ENCODE measurements at regions not wholly inside any gene's neighbourhood (a gene's known extent, or its start where the extent isn't known, plus 50 kb on each side); places are given as distances from the start of the nearest gene placed in this dataset.

DNA sequence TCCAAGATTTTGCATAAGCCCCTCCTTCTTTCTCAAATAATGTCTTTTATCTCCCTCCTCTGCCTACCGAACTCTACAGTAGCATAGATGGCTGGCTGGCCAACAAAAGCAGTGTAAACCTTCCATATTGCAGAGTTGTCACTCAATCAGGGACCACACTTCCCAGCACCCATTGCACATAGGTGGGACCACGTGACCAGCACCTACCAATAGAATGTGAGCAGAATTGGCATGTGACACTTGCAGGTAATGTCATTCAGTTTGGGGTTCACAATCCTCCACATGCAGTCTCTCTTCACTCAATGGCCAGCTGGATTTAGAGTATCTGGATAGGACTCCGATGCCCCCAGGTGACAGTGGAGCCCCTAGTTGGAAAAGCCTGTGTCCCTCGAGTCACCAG lies 190.3 kb upstream of the CRY1 start:
- no peak for DNase-seq (ENCODE audit: low spot score)

DNA sequence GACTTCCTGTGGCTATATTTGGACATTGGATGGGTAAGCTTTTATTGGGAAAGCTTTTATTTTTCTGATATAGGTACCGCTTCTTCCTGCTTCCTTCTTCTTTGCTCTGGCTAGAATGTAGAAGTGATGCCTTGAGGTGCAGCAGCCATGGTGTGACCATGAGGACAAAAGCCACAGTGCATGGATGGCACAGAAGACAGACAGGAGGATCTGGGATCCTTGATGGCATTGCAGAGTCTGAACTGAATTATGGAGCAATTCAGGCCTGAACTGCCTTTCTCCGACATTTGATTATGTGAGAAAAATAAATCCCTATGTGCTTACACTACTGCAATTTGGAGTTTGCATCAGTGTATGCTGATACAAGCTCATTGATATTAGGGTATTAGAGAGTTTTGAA lies 191.3 kb upstream of the CRY1 start:
- no peak for DNase-seq (ENCODE audit: low spot score)

DNA sequence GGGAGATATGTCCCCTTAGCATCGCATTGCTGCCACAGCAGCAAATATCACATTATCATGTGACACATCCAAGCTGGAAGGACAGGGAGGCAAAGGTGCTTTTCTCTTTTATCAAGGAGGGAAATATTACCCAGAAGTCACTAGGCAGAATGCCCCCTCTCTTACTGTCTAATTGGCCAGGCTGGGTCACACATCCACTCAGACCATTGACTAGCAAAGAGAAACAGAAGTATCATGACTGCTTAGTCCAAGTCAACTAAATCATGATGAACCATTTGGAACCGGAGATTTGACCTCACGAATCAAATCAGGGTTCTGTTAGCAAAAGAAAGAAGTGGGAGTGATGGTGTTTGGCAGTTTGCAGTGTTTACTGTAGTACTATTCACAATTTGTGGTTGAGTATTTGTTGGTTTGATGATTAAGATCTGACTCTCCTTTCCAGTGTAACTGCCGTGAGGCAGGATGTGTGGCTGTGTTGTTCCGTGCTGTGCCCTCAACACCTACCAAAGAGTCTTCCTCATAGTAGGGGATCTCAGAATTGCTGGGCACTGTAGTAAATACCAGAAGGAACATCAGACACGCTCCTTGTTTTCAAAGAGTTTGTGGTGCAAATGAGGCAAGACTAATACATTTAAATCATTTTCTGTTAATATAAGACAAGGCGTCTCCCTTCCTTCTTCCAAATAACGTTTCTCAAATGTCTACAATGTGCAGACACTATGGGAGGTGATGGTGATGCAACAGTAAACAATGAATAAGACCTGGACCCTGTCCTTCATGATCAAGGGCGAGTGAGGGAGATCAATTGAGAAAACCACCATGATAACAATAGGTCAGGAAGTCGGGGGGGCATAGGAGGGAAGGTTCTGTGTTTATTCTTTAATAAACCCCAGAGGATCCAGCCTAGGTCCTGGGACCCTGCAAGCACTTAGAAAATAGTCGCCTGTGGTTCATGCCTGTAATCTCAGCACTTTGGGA lies 194.4 kb upstream of the CRY1 start:
- no peak for DNase-seq (ENCODE audit: low spot score)

DNA sequence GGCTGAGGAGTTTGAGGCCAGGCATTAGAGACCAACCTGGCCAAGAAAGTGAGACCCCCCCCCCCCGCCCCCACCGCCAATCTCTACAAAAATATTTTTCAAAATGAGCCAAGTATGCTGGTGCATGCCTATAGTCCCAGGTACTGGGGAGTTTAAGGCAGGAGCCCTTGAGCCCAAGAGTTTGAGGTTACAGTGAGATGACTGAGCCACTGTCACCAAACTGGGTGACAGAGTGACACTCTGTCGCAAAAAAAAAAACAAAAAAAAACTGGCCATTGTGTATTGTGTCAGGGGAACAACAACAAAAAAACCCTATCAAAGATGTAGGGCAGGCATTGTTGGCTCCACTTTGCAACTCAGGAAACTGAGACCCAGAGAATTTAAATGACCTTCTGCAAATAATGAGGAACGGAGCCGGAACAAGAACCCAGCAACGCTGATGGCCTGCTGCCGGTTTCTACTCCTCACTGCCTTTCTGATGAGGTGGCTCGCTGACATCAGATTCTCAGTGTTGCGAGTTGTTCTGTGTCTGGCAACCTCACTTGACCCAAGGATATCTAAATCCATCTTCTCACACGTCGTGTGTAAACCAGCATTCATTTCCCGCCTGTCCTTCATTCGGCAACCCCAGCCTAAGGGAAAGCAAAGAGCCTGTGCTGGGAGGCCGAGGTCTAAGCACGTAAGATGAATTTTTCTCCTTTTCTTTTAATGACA lies 195.2 kb upstream of the CRY1 start:
- no peak for DNase-seq (ENCODE audit: low spot score)

DNA sequence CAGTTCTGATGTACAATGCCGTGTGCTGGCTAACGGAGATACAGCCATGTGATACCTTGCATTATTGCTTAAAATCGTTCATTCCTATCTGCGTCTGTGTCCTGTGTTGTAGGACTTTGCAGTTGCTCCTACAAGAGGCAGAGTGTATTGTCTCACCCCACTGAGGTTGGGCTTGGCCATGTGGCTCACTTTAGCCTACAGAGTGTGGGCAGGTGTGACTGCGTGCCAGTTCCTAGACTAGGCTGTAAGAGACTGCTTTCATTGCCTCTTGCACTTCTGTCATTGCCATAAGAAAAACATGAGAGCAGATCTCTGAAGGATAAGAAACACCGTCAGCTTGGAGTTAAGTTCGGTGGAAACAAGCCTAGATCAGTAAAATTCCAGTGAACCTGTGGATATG lies 197.7 kb upstream of the CRY1 start:
- DNase-seq (ENCODE audit: low spot score) = no peak

DNA sequence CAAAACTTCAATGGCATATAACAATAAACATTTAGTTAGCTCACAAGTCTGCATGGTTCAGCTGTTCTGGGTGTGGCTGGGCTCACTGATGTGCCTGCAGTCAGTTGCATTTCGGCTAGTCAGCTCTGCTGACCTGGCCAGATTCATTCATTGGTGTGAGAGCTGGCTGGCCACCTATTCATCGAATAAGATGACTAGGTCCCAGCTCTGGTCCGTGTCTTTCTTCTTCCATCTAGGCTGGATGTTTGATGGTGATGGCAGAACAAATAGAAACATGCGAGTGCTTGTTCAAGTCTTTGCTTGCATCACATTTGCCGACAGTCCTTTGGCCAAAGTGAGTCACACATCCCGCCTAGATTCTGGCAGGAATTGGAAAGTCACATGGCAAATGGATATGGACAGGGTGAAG lies 203.3 kb upstream of the CRY1 start:
- no peak for DNase-seq (ENCODE audit: low spot score)

DNA sequence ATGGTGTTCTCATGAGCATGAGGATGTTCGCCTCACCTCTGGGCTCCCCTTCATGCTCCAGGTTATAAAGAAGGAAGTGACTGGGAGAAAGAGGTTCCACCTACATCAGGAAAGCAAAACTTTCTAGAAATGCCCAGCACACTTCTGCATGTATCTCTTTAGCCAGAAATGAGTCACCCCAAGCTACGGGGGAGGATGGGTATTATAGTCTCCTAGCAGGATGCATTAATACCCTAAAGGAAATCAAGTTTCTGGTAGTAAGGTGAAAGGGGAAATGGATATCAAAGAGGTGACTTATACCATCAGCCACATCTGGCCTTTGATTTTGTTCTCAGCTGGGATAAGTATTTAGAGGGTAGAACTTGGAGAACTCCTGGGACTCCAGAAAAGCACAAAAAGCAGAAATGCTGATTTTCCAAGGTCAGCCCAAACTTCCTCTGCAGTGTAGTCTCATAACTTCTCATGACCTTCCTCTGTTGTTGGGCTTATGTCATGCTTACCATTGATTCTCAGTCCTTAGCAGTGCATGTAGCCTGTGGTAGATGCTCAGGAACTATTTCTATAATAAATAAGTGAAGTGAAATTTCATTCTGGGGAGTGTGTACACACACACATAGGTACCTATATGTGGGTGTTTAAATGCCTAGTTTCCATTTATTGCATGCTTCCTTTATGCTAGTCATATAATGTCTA lies 209.4 kb upstream of the CRY1 start:
- DNase-seq (ENCODE audit: low spot score) = no peak

DNA sequence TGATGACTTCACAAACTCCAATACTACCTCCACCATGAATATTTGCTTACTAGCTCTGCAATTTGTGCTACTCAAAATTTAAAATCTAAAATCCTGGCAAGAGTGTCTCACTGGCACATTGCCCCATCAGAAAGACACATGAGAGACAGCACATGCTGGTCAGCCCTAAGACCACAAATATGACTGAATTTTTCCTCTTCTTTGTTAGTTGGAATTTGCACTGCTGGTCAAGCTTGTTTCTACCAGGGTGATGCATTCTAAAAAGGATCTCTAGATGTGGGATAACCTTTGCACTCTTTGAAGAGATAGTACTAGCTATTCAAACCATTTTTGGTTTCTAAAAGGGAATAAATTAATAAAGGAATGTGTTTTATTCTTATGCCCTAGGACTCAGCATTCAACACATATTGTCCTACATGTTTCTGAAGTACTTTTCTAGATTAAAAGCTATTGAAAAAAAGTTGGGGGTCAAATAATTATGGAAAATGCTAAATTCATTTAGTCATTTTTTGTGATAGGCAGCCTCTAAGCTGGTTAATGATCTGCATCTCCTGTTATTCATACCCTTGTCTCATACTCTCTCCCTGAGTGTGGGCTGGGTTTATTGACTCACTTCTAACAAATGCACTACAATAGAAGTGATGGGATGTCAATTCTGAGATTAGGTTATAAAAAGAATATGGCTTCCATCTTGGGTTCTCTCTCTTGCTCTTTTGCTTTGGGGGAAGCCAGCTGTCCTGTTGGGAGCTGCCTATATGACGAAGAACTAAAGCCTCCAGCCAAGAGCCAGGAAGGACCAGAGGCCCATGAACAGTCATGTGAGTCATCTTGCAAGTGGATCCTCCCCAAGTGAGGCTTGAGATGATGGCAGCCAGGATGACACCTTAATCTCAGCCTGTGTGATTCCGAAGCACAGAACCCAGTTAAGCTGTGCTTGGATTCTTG lies 211.5 kb upstream of the CRY1 start:
- no peak for DNase-seq (ENCODE audit: low spot score)

DNA sequence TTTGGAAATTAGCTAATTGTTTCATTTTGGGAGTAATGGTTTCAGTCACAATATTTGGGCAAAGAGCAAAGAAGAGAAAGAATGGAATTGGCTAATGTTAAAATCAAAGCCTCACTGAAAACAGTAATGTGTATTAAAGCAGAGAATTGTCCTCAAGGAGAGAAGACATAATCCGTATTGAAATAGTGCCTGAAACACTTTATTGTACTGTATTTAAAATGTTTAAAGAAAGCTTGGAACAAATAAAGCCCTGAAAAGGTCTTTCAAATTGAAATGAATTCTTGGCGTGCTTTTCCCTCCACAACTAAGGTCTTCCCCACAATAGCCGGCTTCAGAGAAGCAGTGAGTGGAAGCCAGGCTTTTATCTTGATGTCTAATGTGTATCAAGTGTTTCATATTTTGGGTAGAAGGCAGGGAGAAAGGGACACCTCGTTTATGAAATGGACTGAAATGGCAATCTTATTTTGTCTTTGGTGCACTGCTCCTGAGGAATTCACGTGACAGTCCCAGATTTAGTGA lies 212.9 kb upstream of the CRY1 start:
- DNase-seq (ENCODE audit: low spot score) = no peak

DNA sequence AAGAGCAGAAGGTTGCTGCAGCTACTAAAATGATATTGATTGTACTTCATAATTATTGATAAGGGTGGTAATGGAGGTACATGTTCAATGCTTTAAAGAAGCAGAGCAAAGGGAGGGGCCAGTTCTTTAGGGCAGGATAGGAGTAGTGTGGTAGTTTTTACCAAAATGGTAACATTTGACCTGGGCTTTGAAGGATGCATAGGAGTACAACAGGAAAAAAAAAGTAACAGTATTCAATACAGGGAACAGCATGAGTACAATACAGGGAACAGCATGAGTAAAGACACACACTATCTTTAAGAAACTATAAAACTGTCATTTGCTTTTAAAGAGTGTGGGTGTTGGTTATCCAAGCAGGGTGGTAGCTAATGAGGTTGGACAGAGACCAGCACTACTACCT lies 215.0 kb upstream of the CRY1 start:
- DNase-seq (ENCODE audit: low spot score) = no peak

DNA sequence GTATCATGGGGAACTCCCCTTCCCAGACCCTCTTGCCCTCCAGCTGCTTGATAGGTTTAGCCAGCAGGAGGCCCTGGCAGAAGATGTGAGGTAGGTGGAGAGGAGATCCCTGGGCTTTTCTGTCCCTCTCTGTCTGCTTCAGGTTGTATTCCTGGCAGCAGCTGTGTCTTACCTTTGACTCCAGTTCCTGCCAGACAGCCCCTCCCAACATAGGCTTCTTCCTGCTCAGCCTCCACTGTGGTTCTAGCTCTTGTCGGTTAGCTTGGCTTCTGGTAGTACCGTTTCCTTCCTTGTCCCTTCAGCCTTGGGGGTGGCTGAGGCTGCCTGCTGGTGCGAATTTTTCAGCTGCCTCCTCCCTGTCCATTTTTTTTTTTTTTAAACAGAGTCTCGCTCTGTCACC lies 215.7 kb upstream of the CRY1 start:
- no peak for DNase-seq (ENCODE audit: low spot score)

DNA sequence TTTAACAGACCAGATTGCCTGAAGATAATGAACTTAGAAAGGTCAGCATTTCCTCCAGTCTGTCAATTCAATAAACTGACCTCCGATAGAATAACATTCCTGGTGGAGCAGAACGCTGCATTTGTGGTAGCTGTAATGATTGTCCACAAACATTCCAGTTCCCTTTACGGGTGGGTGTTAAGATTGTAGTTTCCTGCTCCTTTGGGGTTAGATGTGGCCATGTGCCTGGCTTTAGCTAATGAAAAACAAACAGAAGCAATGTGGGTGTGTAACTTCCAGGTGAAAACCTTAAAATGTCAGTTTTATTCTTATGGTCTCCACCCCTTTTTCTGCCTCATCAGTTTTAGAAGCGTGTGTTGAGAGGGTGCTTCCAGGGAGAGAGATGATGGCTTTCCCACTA lies 217.3 kb upstream of the CRY1 start:
- no peak for DNase-seq (ENCODE audit: low spot score)

DNA sequence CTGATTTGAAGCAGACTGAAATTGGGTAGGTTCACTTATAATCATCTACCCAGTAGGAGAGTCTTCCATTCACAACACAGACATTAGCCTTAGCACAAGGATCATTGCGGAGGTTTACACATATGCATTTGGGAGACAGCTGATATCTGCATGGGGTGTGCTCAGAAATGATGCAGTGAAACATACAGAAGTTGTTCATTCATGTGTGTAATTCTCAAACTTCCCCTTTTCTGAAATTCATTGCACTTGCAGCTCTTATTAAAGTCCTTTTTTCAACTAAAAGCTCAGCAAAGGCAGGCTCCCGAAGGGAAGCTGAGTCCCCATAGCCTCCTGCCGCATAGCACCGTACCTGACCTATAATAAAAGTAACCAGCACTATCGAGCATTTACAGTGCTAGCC lies 218.3 kb upstream of the CRY1 start:
- no peak for DNase-seq (ENCODE audit: low spot score)

DNA sequence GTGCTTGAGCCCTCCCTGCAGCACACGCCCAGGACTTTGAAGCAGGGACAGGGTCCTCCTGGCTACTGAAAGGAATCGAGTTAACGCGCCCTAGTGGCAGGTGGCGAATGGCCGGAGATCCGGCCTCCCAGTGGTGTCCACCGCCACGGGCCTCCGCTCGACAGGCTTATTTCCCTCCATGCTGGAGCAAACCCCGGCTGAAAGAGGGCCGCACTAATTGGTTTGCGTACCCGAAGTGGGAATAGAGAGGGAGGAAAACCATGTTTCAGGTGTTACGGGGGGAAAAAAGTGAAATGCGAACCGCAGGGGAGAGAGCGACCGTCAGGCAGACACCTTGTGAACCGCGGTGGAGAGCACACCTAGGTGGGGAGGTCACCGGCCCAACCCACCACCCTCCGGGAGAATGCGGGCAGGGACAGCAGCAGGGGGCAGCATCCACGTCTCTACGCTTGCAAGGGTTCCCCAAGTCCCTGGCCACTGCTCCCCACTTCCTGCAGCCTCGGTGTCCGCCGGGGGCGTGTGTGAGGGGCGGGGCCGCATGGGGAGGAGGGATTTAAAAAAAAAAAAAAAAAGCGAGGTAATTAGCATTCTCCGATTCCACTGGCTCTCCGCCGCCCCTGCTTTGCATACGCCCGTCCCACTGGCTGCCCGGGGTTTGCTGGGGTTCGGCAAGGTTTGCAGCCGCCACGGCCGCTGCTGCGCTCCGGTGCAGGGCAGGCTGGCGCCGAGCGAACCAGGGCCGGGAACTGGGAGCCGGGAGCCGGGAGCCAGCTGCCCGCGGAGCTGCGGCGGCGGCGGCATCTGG lies 224.6 kb upstream of the CRY1 start:
- DNase-seq (ENCODE audit: low spot score) = no peak

DNA sequence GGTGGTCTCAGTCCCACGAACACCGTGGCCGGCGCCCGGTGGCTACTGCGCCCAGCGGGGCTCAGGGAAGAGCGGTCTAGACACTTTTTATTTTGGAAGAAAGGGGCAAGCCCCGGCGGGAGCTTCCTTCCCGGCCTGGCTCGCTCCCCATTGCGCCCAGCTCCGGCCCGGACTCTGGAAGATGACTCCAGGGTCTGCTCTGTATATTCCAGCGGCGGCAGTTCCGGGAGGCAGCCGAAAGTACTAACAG lies 225.1 kb upstream of the CRY1 start:
- DNase-seq (ENCODE audit: low spot score) = no peak

DNA sequence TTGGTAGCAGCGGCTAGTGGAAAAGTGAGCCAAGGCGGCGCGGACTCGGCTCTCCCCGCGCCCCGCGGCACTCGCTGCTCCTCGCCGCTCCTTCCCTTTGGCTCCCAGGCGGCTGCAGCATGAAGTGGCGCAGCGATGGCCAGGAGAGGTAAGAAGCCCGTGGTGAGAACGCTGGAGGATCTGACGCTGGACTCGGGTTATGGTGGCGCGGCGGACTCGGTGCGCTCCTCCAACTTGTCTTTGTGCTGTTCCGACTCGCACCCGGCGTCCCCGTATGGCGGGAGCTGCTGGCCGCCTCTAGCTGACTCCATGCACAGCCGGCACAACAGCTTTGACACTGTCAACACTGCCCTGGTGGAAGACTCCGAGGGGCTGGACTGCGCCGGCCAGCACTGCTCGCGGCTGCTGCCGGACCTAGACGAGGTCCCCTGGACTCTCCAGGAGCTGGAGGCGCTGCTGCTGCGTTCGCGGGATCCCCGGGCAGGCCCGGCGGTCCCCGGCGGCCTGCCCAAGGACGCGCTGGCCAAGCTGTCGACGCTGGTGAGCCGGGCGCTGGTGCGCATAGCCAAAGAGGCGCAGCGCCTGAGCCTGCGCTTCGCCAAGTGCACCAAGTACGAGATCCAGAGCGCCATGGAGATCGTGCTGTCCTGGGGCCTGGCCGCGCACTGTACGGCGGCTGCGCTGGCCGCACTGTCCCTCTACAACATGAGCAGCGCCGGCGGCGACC lies 225.6 kb upstream of the CRY1 start:
- no peak for DNase-seq (ENCODE audit: low spot score)

DNA sequence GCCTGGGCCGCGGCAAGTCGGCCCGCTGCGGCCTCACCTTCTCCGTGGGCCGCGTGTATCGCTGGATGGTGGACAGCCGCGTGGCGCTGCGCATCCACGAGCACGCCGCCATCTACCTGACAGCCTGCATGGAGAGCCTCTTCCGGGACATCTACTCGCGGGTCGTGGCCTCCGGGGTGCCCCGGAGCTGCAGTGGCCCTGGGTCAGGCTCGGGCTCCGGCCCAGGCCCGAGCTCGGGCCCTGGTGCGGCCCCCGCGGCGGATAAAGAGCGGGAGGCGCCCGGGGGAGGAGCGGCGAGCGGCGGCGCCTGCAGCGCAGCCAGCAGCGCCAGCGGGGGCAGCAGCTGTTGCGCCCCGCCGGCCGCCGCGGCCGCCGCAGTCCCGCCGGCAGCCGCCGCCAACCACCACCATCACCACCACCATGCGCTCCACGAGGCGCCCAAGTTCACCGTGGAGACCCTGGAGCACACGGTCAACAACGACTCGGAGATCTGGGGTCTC lies 226.2 kb upstream of the CRY1 start:
- no peak for DNase-seq (ENCODE audit: low spot score)

DNA sequence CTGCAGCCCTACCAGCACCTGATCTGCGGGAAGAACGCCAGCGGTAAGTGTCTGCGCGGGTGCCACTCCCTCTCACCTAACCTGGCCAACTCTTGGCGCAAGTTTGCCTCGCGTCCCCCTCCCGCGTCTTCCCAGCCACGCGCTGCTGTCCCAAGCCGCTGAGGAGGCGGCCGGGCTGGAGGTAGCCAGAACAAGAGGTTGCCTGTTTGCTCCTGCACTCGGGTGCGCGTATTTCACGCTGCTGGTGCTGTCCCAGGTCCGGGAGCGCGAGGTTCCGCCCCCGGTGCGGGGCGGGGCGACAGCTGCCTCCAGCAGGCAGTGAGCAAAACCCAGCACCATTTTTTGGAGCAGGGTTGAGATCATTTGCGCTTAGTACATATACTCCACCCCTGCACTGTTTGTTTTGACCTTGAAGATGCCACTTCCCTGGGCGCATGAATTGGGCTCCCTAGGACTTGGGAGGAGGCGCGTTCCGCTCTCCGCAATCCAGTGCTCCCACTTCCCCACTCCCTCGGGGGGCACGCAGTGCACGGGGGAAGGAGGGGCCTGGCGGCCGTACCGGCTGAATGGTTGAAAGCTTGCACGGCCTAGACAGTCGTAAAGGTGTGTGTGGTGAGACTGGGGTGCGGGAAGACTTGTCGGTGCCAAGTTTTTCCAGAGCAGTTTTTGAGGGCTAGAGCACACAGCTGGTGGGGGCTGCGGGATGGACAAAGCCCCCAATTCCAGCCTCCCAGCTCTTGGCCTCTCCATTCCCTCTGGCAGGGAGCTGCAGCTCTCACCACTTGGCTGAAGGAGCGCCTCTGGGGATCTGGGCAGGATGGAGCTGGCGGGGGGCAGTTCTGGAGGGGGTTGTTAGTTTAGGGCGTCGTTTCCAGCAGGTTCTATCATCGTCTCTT lies 226.9 kb upstream of the CRY1 start:
- DNase-seq (ENCODE audit: low spot score) = no peak

Data from putamen (tissue), 1 donor.